Keratinocyte (primary cell): ENCODE measurements at regions not wholly inside any gene's neighbourhood (a gene's known extent, or its start where the extent isn't known, plus 50 kb on each side); places are given as distances from the start of the nearest gene placed in this dataset.

Experiments used
- DNase-seq: peaks from one replicate; pipeline ENCODE4 v3.0.0-alpha.2; 2011; ENCODE audit warnings: low read depth, missing footprints, low spot score
- FAIRE-seq: peaks from 2 replicates; lab custom pipeline; 2011; peaks lifted over from hg19 to GRCh38; lab: Jason Lieb, UNC
- H2AFZ ChIP-seq: 2 replicates; pipeline ENCODE4 v1.6.0; 2012; ENCODE audit warnings: low read length, control low read depth, inconsistent platforms; ENCODE audit not compliant: control insufficient read depth
- H3K27ac ChIP-seq: 2 replicates; pipeline ENCODE4 v1.5.1; 2011; ENCODE audit warnings: low read length; ENCODE audit not compliant: control insufficient read depth, insufficient read depth
- H3K27me3 ChIP-seq: 3 replicates; pipeline ENCODE4 v1.6.0; 2011; ENCODE audit warnings: low read length; ENCODE audit not compliant: control insufficient read depth, insufficient read depth; ENCODE audit errors: extremely low read depth
- H3K36me3 ChIP-seq, 2 experiments: 2 replicates in 1 of 2; 3 replicates in 1 of 2; pipeline ENCODE4 v1.5.1; 2011; ENCODE audit warnings: low read length in 2 of 2, mild to moderate bottlenecking in 1 of 2; ENCODE audit not compliant: control insufficient read depth in 2 of 2, insufficient read depth in 2 of 2; ENCODE audit errors: extremely low read depth in 1 of 2
- H3K4me1 ChIP-seq: 3 replicates; pipeline ENCODE4 v1.5.1; 2011; ENCODE audit warnings: low read length; ENCODE audit not compliant: control insufficient read depth, insufficient read depth; ENCODE audit errors: extremely low read depth
- H3K4me2 ChIP-seq: 3 replicates; pipeline ENCODE4 v1.6.0; 2011; ENCODE audit warnings: low read depth, low read length; ENCODE audit not compliant: control insufficient read depth, insufficient read depth; ENCODE audit errors: extremely low read depth
- H3K4me3 ChIP-seq, 3 experiments: fragments of 200-600 bp in 1 of 3; sonication (generic) in 1 of 3; 2 replicates in 2 of 3; 3 replicates in 1 of 3; pipeline ENCODE4 v1.5.1; 2011 to 2016; ENCODE audit warnings: low read length in 3 of 3, mild to moderate bottlenecking in 3 of 3, control low read depth in 2 of 3, inconsistent platforms in 1 of 3, low read depth in 1 of 3, mixed read lengths in 1 of 3, mixed run types in 1 of 3, moderate library complexity in 1 of 3; ENCODE audit not compliant: control insufficient read depth in 2 of 3, insufficient read depth in 2 of 3; ENCODE audit errors: extremely low read depth in 1 of 3
- H3K79me2 ChIP-seq: 2 replicates; pipeline ENCODE4 v1.6.0; 2012; ENCODE audit warnings: low read length; ENCODE audit not compliant: control insufficient read depth, insufficient read depth
- H3K9ac ChIP-seq: 3 replicates; pipeline ENCODE4 v1.6.0; 2011; ENCODE audit warnings: low read length; ENCODE audit not compliant: control insufficient read depth, insufficient read depth; ENCODE audit errors: extremely low read depth
- H3K9me1 ChIP-seq: 3 replicates; pipeline ENCODE4 v1.6.0; 2011; ENCODE audit warnings: low read length; ENCODE audit not compliant: control insufficient read depth, insufficient read depth; ENCODE audit errors: extremely low read depth
- H3K9me3 ChIP-seq: 2 replicates; pipeline ENCODE4 v1.5.1; 2012; ENCODE audit warnings: low read depth, low read length; ENCODE audit not compliant: control insufficient read depth
- H4K20me1 ChIP-seq: 3 replicates; pipeline ENCODE4 v1.6.0; 2011; ENCODE audit warnings: low read length; ENCODE audit not compliant: control insufficient read depth, insufficient read depth; ENCODE audit errors: extremely low read depth
- EZH2 ChIP-seq: IDR thresholded peaks from one replicate; pipeline ENCODE4 v1.6.1; 2012; ENCODE audit warnings: inconsistent platforms, mild to moderate bottlenecking, low read length, moderate library complexity
- dilution Hi-C: fragments of 300-500 bp; cut with MboI; formaldehyde crosslinking; loops from one replicate; pipeline ENCODE4 v1.7.0; 2020; ENCODE audit warnings: low sequenced_read_pairs; ENCODE audit not compliant: extremely low pct_ligation_motif_present
- TF ChIP-seq, protein P1 (sequence below), 3 experiments: IDR thresholded peaks in 1 of 3; conservative IDR thresholded peaks in 1 of 3; optimal IDR thresholded peaks in 1 of 3; 2 replicates in 2 of 3; 3 replicates in 1 of 3; pipeline versions ENCODE3 to v1.5.1; 2011; ENCODE audit warnings: low read length in 3 of 3, mild to moderate bottlenecking in 3 of 3, moderate library complexity in 2 of 3, control low read depth in 1 of 3, inconsistent platforms in 1 of 3; ENCODE audit not compliant: insufficient read depth in 2 of 3; ENCODE audit errors: extremely low read depth in 1 of 3

DNA sequence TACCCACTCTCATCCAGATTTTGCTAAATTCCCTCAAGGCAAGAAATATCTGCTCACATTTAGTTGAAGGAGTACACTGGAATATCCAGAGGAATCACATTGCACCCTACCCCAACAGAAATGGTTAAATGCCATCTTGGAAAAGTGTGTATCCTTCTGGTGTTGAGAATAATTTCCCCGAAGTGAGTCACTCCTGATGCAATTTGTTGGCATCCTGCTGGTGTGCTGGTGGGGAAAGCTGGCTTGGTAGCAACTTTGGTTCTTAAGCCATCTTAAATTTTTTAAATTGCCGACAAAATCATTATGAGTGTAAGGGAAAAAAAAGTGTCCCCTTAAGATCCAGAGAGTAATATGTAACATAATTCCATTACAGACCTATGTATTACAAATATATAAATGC lies 337.3 kb upstream of the DACH1 start:
- Histone ChIP-seq H3K36me3 (no peaks in the 10 kb centered on the region), H3K27ac (no peak overlapping the region), H3K4me1 (peaks cover 11% of the 10 kb centered on the region), H3K9me1 (no peaks in the 10 kb centered on the region), H3K79me2 (no peaks in the 10 kb centered on the region), H3K9me3 (no peaks in the 10 kb centered on the region), H3K4me3 (no peak overlapping the region), H4K20me1 (no peaks in the 10 kb centered on the region), H3K4me2 (no peak overlapping the region), H3K9ac (no peak overlapping the region), H2AFZ (no peak overlapping the region), H3K27me3 (no peaks in the 10 kb centered on the region)
- FAIRE-seq (peak; percentile 23), DNase-seq (no peak)
- dilution Hi-C loops = no loop called here
- TF ChIP-seq, protein P1, sequence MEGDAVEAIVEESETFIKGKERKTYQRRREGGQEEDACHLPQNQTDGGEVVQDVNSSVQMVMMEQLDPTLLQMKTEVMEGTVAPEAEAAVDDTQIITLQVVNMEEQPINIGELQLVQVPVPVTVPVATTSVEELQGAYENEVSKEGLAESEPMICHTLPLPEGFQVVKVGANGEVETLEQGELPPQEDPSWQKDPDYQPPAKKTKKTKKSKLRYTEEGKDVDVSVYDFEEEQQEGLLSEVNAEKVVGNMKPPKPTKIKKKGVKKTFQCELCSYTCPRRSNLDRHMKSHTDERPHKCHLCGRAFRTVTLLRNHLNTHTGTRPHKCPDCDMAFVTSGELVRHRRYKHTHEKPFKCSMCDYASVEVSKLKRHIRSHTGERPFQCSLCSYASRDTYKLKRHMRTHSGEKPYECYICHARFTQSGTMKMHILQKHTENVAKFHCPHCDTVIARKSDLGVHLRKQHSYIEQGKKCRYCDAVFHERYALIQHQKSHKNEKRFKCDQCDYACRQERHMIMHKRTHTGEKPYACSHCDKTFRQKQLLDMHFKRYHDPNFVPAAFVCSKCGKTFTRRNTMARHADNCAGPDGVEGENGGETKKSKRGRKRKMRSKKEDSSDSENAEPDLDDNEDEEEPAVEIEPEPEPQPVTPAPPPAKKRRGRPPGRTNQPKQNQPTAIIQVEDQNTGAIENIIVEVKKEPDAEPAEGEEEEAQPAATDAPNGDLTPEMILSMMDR (optimal IDR thresholded peaks at IDR 0.05 in 1 of 3, IDR thresholded peaks at IDR 0.05 in 1 of 3, conservative IDR thresholded peaks at IDR 0.05 in 1 of 3; ENCODE audit: extremely low read depth in 1 of 3, insufficient read depth in 2 of 3, low read length in 3 of 3) = no peak

DNA sequence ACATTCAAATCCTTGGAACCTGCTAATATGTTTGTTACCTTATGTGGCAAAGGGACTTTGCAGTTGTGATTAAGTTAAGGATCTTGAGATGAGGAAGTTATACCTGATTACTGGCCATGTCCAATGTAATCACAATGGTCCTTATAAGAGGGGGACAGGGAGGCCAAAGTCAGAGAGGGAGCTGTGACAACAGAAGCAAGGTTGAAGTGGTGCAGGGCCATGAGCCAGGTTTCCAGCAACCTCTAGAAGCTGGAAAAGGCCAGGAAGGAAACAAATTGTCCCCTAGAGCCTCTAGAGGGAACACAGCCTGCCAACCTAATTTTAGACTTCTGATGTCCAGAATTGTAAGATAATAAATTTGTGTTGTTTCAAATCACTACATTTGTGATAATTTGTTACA lies 334.7 kb upstream of the DACH1 start:
- dilution Hi-C loops = no loop called here
- Histone ChIP-seq H2AFZ (no peak overlapping the region), H3K9me3 (no peaks in the 10 kb centered on the region), H3K9me1 (no peaks in the 10 kb centered on the region), H3K79me2 (no peaks in the 10 kb centered on the region), H3K4me3 (no peak overlapping the region), H3K36me3 (no peaks in the 10 kb centered on the region), H3K4me2 (no peak overlapping the region), H3K27ac (no peak overlapping the region), H4K20me1 (no peaks in the 10 kb centered on the region), H3K4me1 (peaks cover 11% of the 10 kb centered on the region), H3K9ac (no peak overlapping the region), H3K27me3 (no peaks in the 10 kb centered on the region)
- FAIRE-seq (no peak), DNase-seq (no peak)
- TF ChIP-seq EZH2 = no peak
- TF ChIP-seq, protein P1 (optimal IDR thresholded peaks at IDR 0.05 in 1 of 3, IDR thresholded peaks at IDR 0.05 in 1 of 3, conservative IDR thresholded peaks at IDR 0.05 in 1 of 3; ENCODE audit: extremely low read depth in 1 of 3, insufficient read depth in 2 of 3, low read length in 3 of 3) = no peak
